COLO668 (cell line): ENCODE measurements at regions not wholly inside any gene's neighbourhood (a gene's known extent, or its start where the extent isn't known, plus 50 kb on each side); places are given as distances from the start of the nearest gene placed in this dataset.
"Not testable (repeated sequence)": the region's sequence is repeated elsewhere in the genome, so short reads cannot be mapped to it uniquely, and the experiment has no call there.

Source experiments
- DNase-seq: peaks from one replicate; lab custom pipeline; 2025; ENCODE audit not compliant: unreplicated experiment; lab: John Stamatoyannopoulos, UW

- DNase-seq, result no peak
These were observed 51.9 kb upstream of the PTPRJ start for GRCh38 chr11:47928426-47928825.

- peak; percentile 27 for DNase-seq
These were observed 56.1 kb upstream of the PTPRJ start for GRCh38 chr11:47924184-47924691.

DNA sequence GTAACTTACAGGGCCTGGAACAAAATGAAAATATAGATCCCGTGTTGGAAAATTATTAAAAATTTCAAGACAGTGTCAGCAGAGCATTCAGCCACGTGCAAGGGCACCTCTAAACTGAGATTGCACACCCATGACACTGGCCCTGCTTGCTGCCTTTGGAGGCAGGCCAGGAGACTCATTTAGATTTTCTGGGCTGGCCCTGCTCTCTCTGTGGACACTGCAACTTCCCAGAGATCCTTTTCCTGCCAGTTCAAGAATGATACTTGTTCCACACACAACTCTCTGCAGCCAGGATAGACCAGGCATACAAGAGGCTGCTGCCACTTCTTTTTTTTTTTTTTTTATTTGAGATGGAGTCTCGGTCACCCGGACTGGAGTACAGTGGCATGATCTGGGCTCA, 56.7 kb upstream of the PTPRJ start:
- no peak for DNase-seq

DNA sequence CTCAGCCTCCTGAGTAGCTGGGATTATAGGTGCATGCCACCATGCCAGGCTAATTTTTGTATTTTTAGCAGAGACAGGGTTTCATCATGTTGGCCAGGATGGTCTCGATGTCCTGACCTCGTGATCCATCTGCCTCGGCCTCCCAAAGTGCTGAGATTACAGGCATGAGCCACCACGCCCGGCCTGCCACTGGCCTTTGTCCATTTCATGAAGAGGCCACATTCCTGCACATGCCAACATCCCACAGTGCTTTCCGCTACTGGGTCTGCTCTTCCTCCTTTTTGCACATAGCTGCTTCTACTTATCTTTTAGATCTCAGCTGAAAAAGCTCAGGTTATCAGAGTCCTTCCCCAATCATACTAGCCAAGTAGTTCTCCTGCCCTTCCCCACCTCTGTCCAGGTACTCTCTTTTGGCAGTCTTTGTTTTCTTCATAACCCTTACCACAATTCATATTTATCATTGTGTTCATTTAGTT, 59.2 kb upstream of the PTPRJ start:
- not testable (repeated sequence) for DNase-seq

- DNase-seq, result no peak
These were observed 61.4 kb upstream of the PTPRJ start for GRCh38 chr11:47918882-47919495.

GRCh38 chr11:47918370-47918690, 62.0 kb upstream of the PTPRJ start:
- no peak for DNase-seq

- peak; percentile 92 for DNase-seq
These were observed 62.6 kb upstream of the PTPRJ start for GRCh38 chr11:47917599-47918369.

GRCh38 chr11:47916361-47916841, 64.0 kb upstream of the PTPRJ start:
- DNase-seq, result no peak

GRCh38 chr11:47915783-47916182, 64.6 kb upstream of the PTPRJ start:
- DNase-seq, result no peak

GRCh38 chr11:47915374-47915773, 65.0 kb upstream of the PTPRJ start:
- no peak for DNase-seq

DNA sequence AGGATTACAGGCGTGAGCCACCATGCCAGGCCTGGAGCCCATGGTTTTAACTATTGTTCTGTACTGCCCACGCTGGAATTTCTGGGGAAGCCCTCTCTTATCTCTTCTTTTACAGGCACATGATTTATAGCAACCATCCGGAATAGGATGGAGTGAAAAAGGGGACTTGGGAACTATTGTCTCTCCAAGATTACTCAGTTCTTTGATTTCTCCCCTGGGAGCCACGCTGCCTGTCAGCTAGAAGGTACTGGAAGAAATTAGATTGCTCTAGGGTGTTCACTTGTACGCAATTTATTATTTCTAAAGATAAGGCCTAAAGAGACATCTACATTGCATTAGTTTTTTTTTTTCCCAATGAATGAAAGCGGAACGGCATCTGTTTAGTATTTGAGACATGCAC, 65.6 kb upstream of the PTPRJ start:
- DNase-seq, result no peak

DNA sequence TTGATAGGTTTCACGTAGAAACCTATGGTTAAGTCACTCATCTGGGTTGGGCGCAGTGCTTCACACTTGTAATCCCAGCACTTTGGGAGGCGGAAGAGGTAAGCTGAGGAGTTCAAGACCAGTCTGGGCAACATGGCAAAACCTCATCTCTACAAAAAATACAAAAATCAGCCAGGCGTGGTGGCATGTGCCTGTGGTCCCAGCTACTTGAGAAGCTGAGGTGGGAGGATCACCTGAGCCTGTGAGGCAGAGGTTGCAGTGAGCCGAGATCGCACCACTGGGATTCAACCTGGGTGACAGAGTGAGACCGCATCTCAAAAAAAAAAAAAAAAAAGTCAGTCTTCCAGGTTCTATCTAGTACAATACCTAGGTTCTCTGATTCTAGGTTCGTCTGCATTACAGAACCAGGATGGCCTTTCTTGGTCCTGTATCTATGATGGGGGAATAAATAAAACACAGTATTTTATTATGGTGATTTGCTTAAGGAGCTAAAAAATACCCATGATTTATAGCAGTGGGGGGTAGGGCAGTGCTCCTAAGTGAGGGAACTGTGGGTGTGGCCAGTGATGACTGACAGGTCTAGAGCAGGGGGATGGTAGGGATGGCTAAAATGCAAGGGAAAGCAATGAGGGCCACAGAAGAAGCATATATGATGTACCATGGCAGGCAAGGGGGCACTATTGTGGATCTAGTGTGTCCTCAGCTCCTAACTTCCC, 65.5 kb upstream of the NUP160 start:
- DNase-seq, result no peak

DNA sequence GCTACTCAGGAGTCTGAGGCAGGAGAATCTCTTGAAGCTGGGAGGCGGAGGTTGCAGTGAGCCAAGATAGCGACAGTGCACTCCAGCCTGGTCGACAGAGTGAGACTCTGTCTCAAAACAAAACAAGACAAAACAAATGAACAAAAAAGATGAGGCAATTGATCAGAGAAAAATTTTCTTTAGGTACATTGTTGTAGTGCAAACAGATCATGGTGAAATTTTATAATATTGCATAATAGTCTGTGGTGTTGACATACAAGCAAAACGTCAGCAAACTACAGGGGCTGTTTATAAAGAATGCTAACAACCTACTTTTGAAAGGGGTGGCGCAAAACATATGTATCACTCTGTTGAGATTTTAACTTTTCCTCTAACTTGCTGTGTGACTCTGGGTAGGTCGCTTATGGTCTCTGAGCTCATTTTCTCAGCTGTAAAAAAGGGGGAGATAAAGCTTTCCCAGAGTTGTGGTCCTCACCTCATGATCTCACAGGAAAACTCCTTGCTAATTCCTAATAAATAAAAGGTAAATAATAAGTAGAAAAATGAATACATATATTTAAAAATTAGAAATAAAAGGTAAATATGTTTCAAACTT, 64.8 kb upstream of the NUP160 start:
- DNase-seq, result no peak

GRCh38 chr11:47911149-47911548, 63.0 kb upstream of the NUP160 start:
- DNase-seq, result no peak

DNA sequence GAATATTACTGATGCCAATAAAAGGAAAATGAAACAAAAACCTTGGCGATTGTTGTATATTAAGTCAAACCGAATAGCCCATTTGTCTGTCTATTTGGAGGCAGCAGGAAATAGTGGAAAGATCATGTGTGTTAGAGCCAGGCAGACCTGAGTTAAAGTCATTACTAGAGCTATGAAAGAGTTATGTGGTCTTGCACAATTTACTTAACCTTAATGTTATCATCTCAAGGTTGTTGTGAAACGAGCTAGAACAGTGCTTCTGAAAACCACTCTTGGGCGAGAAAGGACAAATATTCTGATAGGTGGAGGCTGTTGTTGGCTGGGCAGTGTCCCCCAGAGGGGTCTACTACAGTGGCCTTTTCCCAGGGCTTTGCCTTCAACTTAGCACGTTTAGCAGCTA, 60.0 kb upstream of the NUP160 start:
- DNase-seq, result no peak

- DNase-seq, result no peak
These were observed 59.3 kb upstream of the NUP160 start for GRCh38 chr11:47907499-47907898.

GRCh38 chr11:47906066-47906465, 57.9 kb upstream of the NUP160 start:
- no peak for DNase-seq

GRCh38 chr11:47905358-47906059, 57.4 kb upstream of the NUP160 start:
- DNase-seq, result no peak

- DNase-seq, result no peak
These were observed 56.7 kb upstream of the NUP160 start for GRCh38 chr11:47904808-47905207.

DNA sequence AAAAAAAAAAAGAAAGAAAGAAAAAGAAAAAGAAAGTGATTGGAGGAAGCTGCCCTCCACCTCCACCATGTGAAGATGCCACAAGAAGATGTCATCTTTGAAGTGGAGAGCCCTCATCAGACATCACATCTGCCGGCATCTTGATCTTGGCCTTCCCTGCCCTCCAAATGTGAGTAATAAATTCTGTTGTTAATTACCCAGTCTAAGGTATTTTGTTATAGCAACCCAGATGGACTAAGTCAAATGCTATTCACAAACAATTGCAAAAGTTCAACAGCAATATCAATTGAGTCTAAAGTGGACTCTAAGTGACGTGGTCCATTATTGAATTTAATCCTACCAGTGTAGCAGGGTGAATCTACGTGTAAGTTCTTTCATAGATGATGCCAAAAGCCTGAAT, 55.9 kb upstream of the NUP160 start:
- DNase-seq, result no peak

DNA sequence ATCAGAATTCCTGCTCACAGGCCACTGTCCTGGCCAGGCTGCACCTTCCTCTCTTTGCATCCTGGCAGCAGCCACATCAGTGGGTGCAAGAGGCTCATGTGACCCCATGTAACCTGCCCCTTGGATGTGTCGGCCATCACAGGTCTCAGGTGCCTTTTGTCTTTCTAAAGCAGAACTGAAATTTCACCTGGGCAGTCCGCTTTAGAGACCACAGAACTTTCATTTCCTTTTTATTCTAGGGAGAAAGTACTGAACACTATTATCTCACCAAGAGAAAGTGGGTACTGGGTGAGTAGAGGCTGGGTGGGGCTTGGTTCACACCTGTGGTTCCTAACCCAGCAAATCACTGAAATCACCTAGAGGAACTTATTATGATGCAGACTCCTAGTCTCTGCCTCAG, 51.7 kb upstream of the NUP160 start:
- no peak for DNase-seq
